AG09319 (cell line): ENCODE measurements at regions not wholly inside any gene's neighbourhood (a gene's known extent, or its start where the extent isn't known, plus 50 kb on each side); places are given as distances from the start of the nearest gene placed in this dataset.

Experiments used
- DNase-seq: peaks from one replicate; pipeline ENCODE4 v3.0.0-alpha.2; 2010; ENCODE audit warnings: low read depth; ENCODE audit errors: extremely low read depth
- CTCF ChIP-seq: IDR thresholded peaks from 2 replicates; pipeline ENCODE4 v1.5.1; 2011; ENCODE audit warnings: low read depth, mild to moderate bottlenecking, inconsistent platforms, low read length, moderate library complexity

- no peak for DNase-seq
These were observed 64.5 kb upstream of the MITF start for GRCh38 chr3:69674752-69675151.

GRCh38 chr3:69671082-69671952, 67.9 kb upstream of the MITF start:
- no peak for DNase-seq
- TF ChIP-seq CTCF, result peak; percentile 72

More at GRCh38 chr3:69674752-69675151, 64.5 kb upstream of the MITF start:
- no peak for TF ChIP-seq CTCF

- no peak for DNase-seq
- no peak for TF ChIP-seq CTCF
These were observed 70.2 kb upstream of the MITF start for GRCh38 chr3:69669070-69669469.

GRCh38 chr3:69665026-69665737, 74.1 kb upstream of the MITF start:
- DNase-seq, result no peak

GRCh38 chr3:69660631-69661030, 78.6 kb upstream of the MITF start:
- TF ChIP-seq CTCF, result no peak
- DNase-seq, result no peak

More at GRCh38 chr3:69665026-69665737, 74.1 kb upstream of the MITF start:
- TF ChIP-seq CTCF, result no peak

GRCh38 chr3:69659180-69659910, 79.9 kb upstream of the MITF start:
- no peak for TF ChIP-seq CTCF
- DNase-seq, result no peak
